Testis (tissue), 2 donors: ENCODE measurements at regions not wholly inside any gene's neighbourhood (a gene's known extent, or its start where the extent isn't known, plus 50 kb on each side); places are given as distances from the start of the nearest gene placed in this dataset.

Source experiments
- CTCF ChIP-seq, 3 experiments: fragments of 450-650 bp in 2 of 3; fragments of 200-600 bp in 1 of 3; sonication (generic) in 1 of 3; IDR thresholded peaks; one replicate each; pipeline ENCODE4 v1.5.1; 2016 to 2019; ENCODE audit warnings: antibody characterized with exemption in 3 of 3, mild to moderate bottlenecking in 2 of 3, moderate library complexity in 1 of 3
- POLR2A ChIP-seq: fragments of 450-650 bp; IDR thresholded peaks from one replicate; pipeline ENCODE4 v1.6.1; 2017; ENCODE audit warnings: antibody characterized with exemption, mild to moderate bottlenecking, moderate library complexity

- no peak for TF ChIP-seq CTCF (IDR thresholded peaks at IDR 0.05)
- TF ChIP-seq POLR2A: no peak
Observed at GRCh38 chr7:13802651-13803050, 186.8 kb downstream of the ETV1 start.
